ENCODE measurements at regions not wholly inside any gene's neighbourhood (a gene's known extent, or its start where the extent isn't known, plus 50 kb on each side); places are given as distances from the start of the nearest gene placed in this dataset.

DNA sequence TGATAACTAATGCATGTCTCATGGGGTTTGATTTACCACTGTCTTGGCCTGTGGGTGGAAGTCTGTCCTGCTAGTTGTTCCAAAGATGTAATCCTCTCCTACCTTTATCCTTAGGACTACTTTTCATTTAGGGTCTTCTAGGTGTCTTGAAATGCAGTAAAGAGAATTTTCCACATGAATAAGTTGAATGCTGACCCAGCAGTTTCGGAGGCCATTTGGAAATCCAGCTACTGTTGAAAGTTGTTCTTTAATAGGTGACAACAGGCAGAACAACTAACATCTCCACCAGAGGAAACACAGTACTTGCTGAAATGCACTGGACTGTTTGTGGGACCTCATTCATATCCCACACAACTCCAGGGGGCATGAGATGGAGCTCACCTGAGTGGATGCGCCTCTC is 478.1 kb downstream of the BTBD3 start:
- Mint-ChIP-seq H3K27me3 (ENCODE audit: low read depth, unreplicated experiment) (peaks cover 3% of the 10 kb centered on the region), H3K4me3 (ENCODE audit: unreplicated experiment) (no peak overlapping the region), H3K27ac (ENCODE audit: unreplicated experiment) (no peak overlapping the region), H3K4me1 (ENCODE audit: low read depth, unreplicated experiment) (peaks cover 4% of the 10 kb centered on the region), H3K9me3 (ENCODE audit: unreplicated experiment) (no peaks in the 10 kb centered on the region), H3K36me3 (ENCODE audit: low read depth, unreplicated experiment) (no peaks in the 10 kb centered on the region)
- H3K4me1 ChIP-seq (ENCODE audit: insufficient read depth, low read length) = no peaks in the 10 kb centered on the region
- H3K9ac ChIP-seq (ENCODE audit: low read length) = no peak overlapping the region
- H3K27me3 ChIP-seq (ENCODE audit: insufficient read depth, low read length) = no peaks in the 10 kb centered on the region
- no peaks in the 10 kb centered on the region for H3K36me3 ChIP-seq (ENCODE audit: insufficient read depth, low read length)
- TF ChIP-seq, protein P1, sequence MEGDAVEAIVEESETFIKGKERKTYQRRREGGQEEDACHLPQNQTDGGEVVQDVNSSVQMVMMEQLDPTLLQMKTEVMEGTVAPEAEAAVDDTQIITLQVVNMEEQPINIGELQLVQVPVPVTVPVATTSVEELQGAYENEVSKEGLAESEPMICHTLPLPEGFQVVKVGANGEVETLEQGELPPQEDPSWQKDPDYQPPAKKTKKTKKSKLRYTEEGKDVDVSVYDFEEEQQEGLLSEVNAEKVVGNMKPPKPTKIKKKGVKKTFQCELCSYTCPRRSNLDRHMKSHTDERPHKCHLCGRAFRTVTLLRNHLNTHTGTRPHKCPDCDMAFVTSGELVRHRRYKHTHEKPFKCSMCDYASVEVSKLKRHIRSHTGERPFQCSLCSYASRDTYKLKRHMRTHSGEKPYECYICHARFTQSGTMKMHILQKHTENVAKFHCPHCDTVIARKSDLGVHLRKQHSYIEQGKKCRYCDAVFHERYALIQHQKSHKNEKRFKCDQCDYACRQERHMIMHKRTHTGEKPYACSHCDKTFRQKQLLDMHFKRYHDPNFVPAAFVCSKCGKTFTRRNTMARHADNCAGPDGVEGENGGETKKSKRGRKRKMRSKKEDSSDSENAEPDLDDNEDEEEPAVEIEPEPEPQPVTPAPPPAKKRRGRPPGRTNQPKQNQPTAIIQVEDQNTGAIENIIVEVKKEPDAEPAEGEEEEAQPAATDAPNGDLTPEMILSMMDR (IDR thresholded peaks at IDR 0.05; ENCODE audit: insufficient read depth, low read depth, low read length) = no peak
- H4K20me1 ChIP-seq (ENCODE audit: insufficient read depth, low read length) = no peaks in the 10 kb centered on the region
- no peak overlapping the region for H3K27ac ChIP-seq (ENCODE audit: low read depth, low read length)
- H3K9me3 ChIP-seq (ENCODE audit: insufficient read depth, low read depth, low read length) = no peaks in the 10 kb centered on the region
- FAIRE-seq (no peak), DNase-seq (ENCODE audit: low read depth) (no peak)
- H2AFZ ChIP-seq (ENCODE audit: low read depth, low read length) = no peak overlapping the region
- H3K79me2 ChIP-seq (ENCODE audit: insufficient read depth, low read length) = no peaks in the 10 kb centered on the region
- no peak overlapping the region for H3K4me2 ChIP-seq (ENCODE audit: low read length)
- no peak overlapping the region for H3K4me3 ChIP-seq (ENCODE audit: insufficient read depth, low read depth, low read length)

DNA sequence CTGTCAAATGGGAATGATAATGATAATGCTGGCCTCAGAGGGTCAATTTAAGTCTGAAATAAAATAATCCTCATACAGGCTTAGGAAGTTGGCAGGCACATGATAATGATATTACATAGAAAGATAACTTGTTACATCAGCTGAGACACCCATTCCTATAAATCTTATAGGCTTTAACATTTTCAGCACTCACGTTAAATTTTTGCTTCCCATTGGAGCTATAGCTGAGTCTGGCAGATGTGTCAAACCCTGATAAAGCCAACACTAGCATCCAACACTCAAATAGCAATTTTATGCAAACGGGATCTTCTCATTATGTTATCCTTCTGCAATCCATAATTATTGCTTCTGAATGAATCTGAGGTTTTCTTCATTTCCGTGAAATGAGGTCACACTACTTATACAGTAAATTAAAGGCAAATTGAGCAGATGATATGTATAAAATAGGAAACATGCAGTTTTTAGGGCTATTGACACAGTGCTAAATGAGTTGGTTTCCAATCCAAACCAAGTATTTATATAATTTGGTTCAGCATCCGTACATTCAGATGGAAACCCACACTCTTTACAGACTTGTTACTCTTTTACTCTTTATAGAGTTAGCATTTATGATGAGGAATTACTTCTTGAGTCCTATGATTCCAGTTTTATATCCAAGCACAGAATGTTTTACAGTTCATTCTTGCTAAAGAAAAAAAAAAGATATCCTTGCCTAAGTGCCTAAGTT is 481.6 kb downstream of the BTBD3 start:
- DNase-seq (ENCODE audit: low read depth) (no peak), FAIRE-seq (no peak)
- TF ChIP-seq EZH2 (IDR thresholded peaks at IDR 0.05; ENCODE audit: insufficient read depth, low read length) = no peak
- TF ChIP-seq, protein P1 (IDR thresholded peaks at IDR 0.05; ENCODE audit: insufficient read depth, low read depth, low read length) = no peak
- peaks cover 4% of the 10 kb centered on the region for H3K4me1 Mint-ChIP-seq (ENCODE audit: low read depth, unreplicated experiment)
- Histone ChIP-seq H3K9me3 (ENCODE audit: insufficient read depth, low read depth, low read length) (peaks cover 3% of the 10 kb centered on the region), H3K4me1 (ENCODE audit: insufficient read depth, low read length) (no peaks in the 10 kb centered on the region), H3K27me3 (ENCODE audit: insufficient read depth, low read length) (no peaks in the 10 kb centered on the region), H3K27ac (ENCODE audit: low read depth, low read length) (no peak overlapping the region), H3K79me2 (ENCODE audit: insufficient read depth, low read length) (no peaks in the 10 kb centered on the region), H3K36me3 (ENCODE audit: insufficient read depth, low read length) (no peaks in the 10 kb centered on the region), H3K4me2 (ENCODE audit: low read length) (no peak overlapping the region), H2AFZ (ENCODE audit: low read depth, low read length) (no peak overlapping the region), H4K20me1 (ENCODE audit: insufficient read depth, low read length) (no peaks in the 10 kb centered on the region), H3K9ac (ENCODE audit: low read length) (no peak overlapping the region), H3K4me3 (ENCODE audit: insufficient read depth, low read depth, low read length) (no peak overlapping the region)
- H3K4me3 Mint-ChIP-seq (ENCODE audit: unreplicated experiment) = no peak overlapping the region
- H3K9me3 Mint-ChIP-seq (ENCODE audit: unreplicated experiment) = no peaks in the 10 kb centered on the region
- no peak overlapping the region for H3K27ac Mint-ChIP-seq (ENCODE audit: unreplicated experiment)
- no peaks in the 10 kb centered on the region for H3K36me3 Mint-ChIP-seq (ENCODE audit: low read depth, unreplicated experiment)
- peaks cover 3% of the 10 kb centered on the region for H3K27me3 Mint-ChIP-seq (ENCODE audit: low read depth, unreplicated experiment)

DNA sequence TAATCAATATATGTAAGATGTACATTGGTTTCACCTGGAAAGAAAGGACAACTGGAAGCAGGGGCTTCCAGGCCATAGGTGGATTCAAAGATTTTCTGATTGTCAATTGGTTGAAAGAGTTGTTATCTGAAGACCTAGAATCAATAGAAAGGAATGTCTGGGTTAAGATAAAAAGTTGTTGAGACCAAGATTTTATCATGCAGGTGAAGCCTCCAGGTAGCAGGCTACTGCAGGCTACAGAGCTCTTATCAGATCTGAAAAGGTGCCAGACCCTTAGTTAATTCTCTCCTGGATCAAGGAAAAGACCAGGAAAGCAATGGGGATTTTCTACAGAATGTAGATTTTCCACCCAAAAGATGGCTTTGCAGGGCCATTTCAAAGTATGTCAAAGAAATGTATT is 487.2 kb downstream of the BTBD3 start:
- DNase-seq (ENCODE audit: low read depth) = no peak
- Mint-ChIP-seq H3K9me3 (ENCODE audit: unreplicated experiment) (peaks cover 8% of the 10 kb centered on the region), H3K4me1 (ENCODE audit: low read depth, unreplicated experiment) (no peaks in the 10 kb centered on the region), H3K4me3 (ENCODE audit: unreplicated experiment) (no peak overlapping the region), H3K36me3 (ENCODE audit: low read depth, unreplicated experiment) (no peaks in the 10 kb centered on the region), H3K27ac (ENCODE audit: unreplicated experiment) (no peak overlapping the region), H3K27me3 (ENCODE audit: low read depth, unreplicated experiment) (no peaks in the 10 kb centered on the region)
- Histone ChIP-seq H3K79me2 (ENCODE audit: insufficient read depth, low read length) (no peaks in the 10 kb centered on the region), H3K27ac (ENCODE audit: low read depth, low read length) (no peak overlapping the region), H3K9me3 (ENCODE audit: insufficient read depth, low read depth, low read length) (peaks cover 7% of the 10 kb centered on the region), H3K36me3 (ENCODE audit: insufficient read depth, low read length) (no peaks in the 10 kb centered on the region), H2AFZ (ENCODE audit: low read depth, low read length) (no peak overlapping the region), H3K4me3 (ENCODE audit: insufficient read depth, low read depth, low read length) (no peak overlapping the region), H4K20me1 (ENCODE audit: insufficient read depth, low read length) (no peaks in the 10 kb centered on the region), H3K4me1 (ENCODE audit: insufficient read depth, low read length) (no peaks in the 10 kb centered on the region), H3K9ac (ENCODE audit: low read length) (no peak overlapping the region), H3K4me2 (ENCODE audit: low read length) (no peak overlapping the region), H3K27me3 (ENCODE audit: insufficient read depth, low read length) (no peaks in the 10 kb centered on the region)
- TF ChIP-seq, protein P1 (IDR thresholded peaks at IDR 0.05; ENCODE audit: insufficient read depth, low read depth, low read length) = no peak
- TF ChIP-seq EZH2 (IDR thresholded peaks at IDR 0.05; ENCODE audit: insufficient read depth, low read length) = no peak
- no peak for FAIRE-seq
